Hippocampal formation (tissue), 2 donors: ENCODE measurements at regions not wholly inside any gene's neighbourhood (a gene's known extent, or its start where the extent isn't known, plus 50 kb on each side); places are given as distances from the start of the nearest gene placed in this dataset.
A peak's percentile ranks its signal among the peaks of the same experiment; 100 is the strongest.

Experiments
- DNase-seq, 2 donors: peaks; one replicate each; lab custom pipeline; 2025; lab: John Stamatoyannopoulos, UW

DNA sequence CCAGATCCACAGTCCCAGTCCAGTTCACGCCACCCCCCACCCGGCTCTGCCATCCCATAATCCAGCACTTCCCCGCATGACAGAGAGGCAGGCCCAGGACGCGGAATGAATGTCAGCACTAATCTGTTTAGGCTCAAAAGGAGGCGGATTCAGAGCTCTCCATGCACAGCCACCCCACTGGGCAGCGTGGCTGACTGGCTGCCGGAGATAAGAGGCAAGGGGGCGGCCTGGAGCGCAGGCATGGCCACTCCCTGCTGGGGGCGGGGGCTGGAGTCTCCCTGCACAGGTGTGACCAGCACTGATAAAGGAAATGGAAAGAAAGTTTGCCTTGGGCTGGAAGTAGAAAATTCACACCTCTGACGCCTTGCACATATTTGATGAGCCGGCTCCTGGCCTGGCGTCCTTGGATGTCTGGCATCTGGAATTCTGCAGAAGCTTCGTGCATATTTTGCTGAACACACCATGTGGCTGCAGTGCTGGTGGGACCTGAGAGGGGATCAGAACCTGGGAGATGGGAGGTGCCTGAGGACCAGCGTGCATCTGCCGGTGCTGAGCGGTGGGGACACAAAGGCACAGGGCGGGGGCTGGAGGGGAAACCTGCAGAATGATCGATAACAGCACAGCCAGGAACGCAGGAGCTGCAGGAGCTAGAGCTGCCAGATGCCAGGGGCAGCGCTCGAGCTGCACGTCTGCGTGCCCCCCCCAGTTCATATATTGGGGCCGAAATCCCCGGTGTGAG lies 344.4 kb downstream of the CTTN start:
- DNase-seq, result no peak

- DNase-seq, result no peak
These were observed 345.0 kb downstream of the CTTN start for GRCh38 chr11:70743329-70743728.

DNA sequence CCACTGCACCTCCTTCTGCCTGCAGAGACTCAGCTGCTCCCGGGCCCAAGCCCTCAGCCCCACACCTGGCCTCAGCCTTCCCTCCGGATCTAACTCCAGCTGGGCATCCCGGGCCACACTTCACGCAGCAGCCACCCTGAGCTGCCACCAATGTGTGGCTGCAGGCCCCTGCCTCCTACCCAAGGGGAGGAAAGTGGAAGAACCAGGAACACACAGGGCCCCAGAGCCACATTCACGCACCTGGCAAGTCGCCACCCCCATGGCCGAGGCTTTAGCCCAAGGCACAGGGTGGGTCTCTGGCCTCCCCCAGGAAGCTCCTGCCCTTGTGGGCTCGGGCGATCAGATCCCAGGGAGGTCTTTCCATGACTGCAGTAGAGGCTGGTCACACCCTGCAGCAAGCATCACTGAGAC lies 345.6 kb downstream of the CTTN start:
- no peak for DNase-seq

DNA sequence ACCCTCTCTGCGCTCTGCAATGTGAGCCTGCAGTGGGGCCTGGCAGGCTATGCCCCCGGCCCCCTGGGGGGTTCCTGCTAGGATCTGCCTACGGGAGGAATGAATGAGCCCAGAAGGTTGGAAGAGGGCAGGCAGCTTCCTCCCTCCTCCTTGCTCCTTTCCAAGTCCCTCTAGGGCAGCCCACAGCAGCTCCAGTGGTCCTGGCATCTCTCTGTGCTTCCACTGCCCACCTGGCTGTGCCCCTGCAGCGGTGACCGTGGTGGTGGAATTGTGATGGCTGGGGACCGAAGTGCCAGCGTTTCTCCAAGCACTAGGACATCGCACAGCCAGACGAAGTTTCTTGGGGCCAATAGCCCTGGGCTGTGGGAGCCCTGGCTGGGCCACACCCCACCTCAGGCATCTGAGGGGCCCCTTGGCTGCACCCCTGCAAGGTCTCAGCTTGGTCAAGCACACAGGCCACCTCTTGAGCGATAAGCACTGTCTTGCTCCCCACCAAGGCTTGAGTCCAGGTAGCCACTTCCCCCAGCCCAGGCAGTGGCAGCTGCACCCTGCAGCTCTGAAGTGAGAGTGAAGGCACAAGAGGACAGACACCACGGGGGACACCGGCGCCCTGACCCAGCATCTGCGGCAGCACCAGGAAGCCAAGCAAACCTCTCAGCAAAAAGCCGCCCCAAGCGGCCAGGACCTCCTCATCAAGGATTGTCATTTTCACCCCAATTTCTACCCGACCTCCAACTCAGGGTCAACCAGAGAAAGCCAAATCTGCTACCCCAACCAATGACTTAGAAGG lies 346.3 kb downstream of the CTTN start:
- no peak for DNase-seq

GRCh38 chr11:70745451-70745850 lies 347.1 kb downstream of the CTTN start:
- no peak for DNase-seq

- DNase-seq, result no peak
These were observed 347.6 kb downstream of the CTTN start for GRCh38 chr11:70745941-70746340.

GRCh38 chr11:70746351-70746750 lies 348.0 kb downstream of the CTTN start:
- no peak for DNase-seq

GRCh38 chr11:70747285-70747684 lies 349.0 kb downstream of the CTTN start:
- DNase-seq, result no peak

DNA sequence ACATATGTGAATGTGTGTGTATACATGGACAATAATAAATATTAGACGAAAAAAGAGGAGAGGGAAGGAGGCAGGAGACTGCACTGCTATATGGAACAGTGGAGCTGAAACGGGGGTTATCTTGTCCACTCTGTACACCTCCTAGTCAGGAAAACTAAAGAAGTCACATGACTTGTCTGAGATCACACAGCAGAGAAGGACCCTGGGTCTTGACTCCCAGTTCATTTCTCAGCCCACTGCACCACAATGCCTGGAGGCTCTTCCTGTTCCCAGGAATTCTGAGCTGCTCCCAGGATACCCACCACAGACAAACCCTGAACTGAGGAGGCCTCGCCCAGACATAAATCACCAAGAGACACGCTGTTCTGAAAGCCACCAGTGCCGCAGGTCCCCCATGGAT lies 349.6 kb downstream of the CTTN start:
- DNase-seq, result no peak

DNA sequence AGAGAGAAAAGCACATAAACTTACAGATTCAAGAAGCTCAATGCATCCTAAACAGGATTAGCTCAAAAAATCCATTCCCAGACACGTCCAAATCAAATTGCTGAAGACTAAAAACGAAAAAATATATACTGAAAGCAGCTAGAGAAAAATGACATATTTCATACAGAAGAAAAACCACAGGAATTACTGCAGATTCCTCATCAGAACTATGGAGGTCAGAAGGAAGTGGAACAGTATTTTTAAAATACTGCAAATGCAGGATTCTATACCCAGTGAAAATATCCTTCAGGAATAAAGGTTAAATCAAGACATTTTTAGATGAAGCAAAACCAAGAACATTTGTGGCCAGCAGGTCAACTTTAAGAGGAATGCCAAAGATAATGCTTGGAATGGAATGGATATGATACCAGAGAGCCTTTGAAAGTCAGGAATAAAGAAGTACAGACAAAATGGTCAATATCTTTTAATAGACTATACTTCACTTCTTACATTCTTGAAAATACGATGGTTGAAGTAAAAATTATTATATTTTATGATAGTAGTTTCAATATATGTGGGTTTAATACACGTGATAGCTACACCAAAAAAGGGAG lies 352.9 kb downstream of the CTTN start:
- DNase-seq, result no peak

- peak; percentile 42 to 64 for DNase-seq
These were observed 357.3 kb downstream of the CTTN start for GRCh38 chr11:70755410-70756158.

DNA sequence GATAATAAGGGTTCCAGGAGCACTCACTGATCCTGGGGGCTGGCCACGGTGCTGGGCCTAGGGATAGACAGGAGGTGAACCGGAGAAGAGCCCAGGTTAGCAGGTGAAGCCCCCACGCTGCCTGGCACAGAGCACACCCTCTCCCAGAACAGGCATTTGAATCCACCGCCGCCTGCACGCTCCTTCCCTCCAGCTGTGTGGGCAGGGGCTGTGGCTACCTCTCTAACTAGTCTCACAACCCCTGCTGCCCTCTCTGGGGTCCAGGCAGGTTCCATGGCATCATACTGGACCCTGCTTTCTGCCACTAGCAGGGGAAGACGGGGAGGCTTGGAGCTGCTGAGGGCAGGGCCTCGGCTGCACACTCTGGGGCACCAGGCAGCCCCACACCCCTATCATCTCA lies 358.0 kb downstream of the CTTN start:
- no peak for DNase-seq

GRCh38 chr11:70756756-70757155 lies 358.4 kb downstream of the CTTN start:
- no peak for DNase-seq

DNA sequence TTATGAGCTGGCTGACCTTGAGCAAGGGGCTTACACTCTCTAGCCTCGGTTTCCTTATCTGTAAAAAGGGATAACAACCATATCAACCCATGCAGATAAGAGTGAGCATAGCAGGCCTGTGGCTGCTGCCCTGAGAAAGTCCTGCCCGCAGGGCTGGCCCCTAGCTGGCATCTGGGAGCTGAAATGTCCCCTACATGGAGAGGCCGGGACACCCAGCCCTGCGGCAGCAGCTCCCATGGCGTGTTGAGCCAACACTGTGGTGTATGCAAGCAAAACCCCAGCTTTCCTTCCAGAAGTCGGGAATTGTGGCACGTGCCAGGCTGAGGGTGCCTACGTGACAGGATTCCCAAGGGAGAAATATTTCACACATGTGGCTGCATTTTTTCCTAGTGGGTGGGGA lies 358.9 kb downstream of the CTTN start:
- no peak for DNase-seq

DNA sequence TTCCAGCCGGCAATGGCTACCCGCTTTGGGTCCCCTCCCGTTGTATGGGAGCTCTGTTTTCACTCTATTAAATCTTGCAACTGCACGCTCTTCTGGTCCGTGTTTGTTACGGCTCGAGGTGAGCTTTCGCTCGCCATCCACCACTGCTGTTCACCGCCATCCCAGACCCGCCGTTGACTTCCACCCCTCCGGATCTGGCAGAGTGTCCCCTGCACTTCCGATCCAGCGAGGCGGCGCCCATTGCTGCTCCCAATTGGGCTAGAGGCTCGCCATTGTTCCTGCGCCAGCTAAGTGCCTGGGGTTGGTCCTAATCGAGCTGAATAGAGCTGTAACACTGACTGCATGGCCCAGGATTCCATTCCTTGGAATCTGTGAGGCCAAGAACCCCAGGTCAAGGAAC lies 359.9 kb downstream of the CTTN start:
- DNase-seq, result no peak

DNA sequence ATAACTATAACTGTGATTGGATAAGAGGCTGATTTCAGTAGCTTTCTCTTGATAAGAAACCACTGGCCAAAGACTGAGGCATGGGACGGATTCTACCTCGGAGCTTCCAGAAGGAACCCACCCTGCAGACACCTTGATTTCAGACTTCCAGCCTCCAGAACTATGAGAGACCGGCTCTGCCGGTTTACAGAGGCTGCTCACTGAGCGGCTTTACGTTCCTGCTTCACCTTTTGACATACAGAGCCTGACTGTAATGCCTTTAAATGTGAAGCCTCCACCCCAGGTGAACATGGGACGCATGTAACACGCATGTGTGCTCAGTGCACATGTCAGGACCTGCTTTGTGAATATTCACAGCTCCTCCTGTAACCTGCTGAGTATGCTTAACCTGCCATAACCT lies 361.5 kb downstream of the CTTN start:
- no peak for DNase-seq

GRCh38 chr11:70760416-70761020 lies 362.2 kb downstream of the CTTN start:
- DNase-seq, result no peak

DNA sequence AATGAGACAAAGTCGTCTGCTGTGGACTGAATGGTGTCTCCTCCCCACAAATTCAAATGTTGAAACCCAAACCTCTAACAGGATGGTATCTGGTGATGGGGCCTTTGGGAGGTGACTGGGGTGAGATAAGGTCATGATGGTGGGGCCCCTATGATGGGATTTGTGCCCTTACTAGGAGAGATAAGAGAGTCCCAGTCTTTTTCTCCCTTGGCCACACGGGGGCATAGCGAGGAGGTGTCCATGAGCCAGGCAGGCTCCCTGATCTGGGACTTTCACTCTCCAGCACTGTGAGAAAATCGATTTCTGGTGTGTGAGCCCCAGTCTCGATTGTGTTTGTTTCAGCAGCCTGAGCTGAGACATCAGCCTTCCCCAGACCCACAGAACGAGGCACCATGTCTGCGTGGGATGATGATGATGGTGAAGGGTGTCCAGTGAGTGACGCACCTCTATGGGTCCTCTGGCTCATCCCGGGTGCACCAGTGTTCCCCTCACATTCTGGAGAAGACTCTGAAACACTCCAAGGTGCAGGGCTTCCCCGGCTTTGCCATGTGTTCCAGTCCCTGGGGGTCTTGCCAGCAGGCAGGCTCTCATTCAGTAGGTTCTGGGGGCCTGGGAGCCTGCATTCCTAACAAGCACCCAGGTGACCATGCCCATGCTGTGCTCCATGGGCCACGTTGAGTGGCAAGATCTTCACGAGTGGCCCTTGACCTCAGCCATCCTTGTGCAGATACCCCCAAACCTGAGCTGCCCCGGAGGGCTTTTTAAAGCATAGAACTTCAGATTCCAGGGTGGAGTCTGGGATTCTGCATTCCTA lies 363.0 kb downstream of the CTTN start:
- no peak for DNase-seq

GRCh38 chr11:70761908-70762337 lies 363.6 kb downstream of the CTTN start:
- DNase-seq, result no peak

DNA sequence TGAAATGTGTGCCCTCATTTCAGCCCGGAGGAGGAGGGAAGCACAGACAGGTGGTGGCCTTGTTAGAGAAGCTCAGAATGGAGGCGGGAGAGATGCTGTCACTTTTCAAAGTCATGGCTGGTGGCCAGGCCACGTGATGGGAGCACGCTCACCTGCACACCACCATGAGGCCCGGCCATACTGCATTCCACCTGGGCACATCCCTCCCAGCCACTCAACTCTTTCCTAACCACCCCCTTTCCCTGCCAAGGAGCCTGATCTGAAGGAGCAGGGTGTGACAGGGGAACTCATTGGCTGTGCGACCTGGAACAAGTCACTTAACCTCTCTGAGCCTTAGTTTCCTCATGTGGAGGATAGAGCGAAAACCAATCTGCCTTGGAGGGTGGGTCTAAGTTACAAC lies 364.5 kb downstream of the CTTN start:
- no peak for DNase-seq

GRCh38 chr11:70763606-70764005 lies 365.3 kb downstream of the CTTN start:
- no peak for DNase-seq
